GM21723 (cell line): ENCODE measurements at regions not wholly inside any gene's neighbourhood (a gene's known extent, or its start where the extent isn't known, plus 50 kb on each side); places are given as distances from the start of the nearest gene placed in this dataset.

Experiments
- ATAC-seq: cut with Tn5 transposase; IDR thresholded peaks from one replicate; pipeline ENCODE4 v1.9.1; 2021; ENCODE audit warnings: mild to moderate bottlenecking, moderate library complexity; ENCODE audit not compliant: unreplicated experiment

DNA sequence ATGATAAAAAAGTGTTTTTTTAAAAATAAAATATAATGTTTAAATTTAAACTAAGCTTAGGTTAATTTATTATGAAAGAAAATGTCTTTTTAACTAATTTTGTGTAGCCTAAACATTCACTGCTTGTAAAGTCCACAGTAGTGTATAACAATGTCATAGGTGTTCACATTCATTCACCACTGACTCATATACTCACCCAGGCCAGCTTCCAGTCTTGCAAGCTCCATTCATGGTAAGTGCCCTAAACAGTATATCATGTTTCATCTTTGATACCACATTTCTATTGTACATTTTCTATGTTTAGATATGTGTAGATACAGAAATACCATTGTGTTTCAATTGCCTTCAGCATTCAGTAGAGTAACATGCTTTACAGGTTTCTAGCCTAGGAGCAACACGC is 530.3 kb downstream of the EPHA5 start:
- ATAC-seq, result no peak

DNA sequence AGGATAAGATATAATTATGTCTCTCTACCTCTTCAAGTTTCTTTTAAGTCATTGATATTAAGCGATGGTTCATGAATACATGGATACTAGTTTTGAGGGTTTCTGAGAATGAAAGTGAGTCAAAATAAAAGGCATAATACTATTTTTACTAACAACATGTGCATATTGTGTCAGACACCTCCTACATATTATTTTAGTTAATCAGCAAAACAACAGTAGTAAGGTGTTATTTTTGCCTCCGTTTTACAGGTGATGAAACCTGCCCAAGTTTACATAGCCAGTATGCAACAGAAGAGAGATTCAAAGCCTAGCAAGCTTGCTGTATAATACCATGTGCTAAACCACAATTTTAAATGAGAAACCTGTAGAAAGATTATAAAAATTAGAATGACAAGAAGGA is 544.1 kb downstream of the EPHA5 start:
- no peak for ATAC-seq

DNA sequence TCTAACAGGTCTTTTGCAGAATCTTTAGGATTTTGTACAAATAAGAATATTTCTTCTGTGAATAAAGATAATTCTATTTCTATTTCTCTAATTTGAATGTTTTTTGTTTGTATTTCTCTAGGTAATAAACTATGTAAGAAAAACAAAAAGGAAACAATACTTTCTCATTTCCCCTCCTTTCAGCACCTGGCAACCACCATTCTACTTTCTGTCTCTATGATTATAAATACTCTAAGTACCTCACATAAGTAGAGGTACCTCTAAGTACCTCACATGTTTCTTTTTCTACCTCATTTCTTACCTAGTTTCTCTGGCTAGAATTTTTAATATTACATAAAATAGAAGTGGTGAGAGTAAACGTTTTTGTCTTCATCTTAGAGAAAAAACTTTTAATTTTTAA is 550.0 kb downstream of the EPHA5 start:
- ATAC-seq, result no peak

DNA sequence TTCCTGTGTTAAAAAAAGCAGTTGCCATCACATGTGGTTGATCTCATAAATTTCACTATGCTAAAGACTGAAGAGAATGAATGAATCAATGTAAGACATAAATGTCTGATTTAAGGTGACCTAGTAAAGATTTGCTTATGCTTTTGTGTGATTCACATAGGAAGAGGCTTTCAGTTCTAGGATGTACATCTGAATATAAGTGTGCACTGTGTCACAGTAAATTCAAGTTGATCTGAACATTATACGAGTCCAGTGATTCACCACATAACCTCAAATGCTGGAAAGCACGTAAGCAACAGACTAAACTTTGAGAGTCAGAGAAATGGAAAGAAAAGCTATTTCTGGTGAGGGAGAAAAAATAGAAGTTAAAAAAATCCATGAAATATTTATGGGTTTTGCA is 567.9 kb downstream of the EPHA5 start:
- no peak for ATAC-seq

DNA sequence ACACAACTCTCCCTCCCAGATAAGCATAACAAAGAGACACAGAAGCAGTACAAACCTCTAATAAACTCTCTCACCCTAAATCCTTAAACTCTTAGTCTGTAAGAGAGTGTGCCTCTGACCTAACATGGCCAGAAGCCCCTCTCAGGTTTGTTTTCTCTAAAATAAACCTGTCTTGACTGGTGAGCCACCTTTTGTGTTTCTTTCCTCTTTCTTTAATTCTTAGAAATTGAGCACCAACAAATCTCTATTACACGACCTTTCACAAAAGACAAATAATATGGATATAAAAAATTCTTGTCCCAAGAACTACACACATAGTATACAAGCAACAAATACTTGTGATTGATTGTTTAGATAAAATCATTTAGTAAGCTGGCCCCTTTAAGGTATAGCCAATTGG is 573.7 kb downstream of the EPHA5 start:
- ATAC-seq, result no peak

DNA sequence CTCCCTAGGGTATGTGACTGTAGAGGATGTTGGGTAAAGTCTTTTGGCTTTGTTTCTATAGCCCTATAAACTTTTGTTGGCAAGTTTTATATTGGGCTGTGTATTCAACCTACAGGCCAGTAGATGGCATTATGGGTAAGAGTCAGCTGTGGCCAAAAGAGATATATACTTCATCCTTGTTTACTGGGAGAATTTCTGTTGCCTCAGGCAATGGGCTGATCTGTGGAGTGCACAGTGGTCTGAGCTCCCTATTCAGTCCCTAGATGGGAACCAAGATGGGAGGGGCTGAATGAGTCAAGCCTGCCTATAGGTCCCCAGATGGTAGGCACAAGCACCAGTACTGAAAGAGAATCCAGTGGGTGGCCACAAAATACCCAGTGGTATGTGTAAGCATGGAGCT is 580.6 kb downstream of the EPHA5 start:
- ATAC-seq, result no peak

DNA sequence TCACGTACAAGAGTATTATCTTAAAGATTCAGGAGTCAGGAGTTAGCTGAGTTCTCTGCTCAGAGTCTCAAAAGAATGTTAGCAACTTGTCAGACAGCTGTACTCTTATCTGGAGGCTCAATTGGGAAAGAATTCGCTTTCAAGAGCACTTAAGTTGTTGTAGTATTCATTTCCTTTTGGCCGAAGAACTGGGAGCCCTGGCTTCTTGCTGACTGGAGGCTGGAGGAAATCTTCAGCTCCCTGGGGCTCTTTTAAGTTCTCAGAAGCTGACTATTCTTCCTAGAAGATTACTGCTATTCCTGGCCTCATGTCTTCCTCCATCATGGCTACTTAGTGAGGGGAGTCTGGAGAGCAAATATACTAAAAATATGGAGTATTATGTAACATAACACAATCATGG is 587.2 kb downstream of the EPHA5 start:
- no peak for ATAC-seq

DNA sequence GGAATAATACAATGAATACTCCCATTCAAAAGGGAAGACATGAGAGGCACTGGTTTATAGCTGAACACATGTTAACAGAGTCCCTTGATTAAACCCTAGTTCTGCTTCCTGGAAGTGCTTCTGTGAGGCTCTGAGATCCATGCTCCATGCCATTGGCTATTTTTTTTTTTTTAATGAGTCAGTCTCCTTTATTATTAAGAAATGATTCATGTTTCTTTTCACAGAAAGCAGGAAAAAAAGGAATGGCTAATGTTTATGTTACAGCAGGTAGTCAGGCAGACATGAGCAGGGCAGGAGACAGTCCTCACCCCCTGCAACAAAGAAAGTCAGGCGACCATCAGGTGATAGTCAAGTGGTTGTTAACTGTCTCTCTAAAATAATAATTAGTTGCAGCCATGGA is 598.7 kb downstream of the EPHA5 start:
- no peak for ATAC-seq

DNA sequence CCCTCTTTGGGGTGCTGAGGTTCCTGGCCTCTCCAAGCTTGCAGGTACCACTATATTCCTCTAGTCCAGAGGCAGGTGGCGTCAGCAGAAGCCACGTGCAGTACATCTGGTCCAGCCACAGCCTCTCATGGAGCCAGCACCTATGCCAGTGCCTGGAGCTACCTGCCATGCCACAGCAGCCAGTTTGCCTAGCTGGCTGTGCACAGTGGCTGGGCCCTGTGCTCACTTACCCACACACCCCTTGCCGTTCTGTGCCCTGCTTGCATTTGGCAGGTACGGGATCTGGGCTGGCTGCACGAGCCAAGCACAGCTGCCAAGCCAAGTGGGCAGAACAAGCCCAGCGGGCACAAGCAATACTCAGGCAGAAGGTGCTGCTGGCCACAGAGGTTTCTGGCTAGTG is 601.1 kb downstream of the EPHA5 start:
- no peak for ATAC-seq

DNA sequence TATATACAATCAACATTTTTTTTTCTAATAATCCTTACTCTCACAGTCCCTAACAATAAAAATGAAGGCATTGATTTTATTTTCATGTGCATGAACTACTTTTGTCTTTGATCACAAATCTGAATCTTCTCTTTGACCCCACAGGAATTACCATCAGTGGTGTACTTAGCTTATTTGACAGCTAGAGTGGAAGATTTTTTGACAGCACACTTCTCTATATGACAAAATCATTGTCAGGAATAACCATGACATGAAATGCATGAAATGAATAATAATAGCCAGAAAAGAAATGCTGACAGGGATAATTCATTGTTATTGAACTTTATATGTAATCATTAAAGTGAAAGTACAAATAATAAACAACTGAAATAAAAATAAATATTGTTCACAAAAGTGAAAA is 604.2 kb downstream of the EPHA5 start:
- no peak for ATAC-seq

DNA sequence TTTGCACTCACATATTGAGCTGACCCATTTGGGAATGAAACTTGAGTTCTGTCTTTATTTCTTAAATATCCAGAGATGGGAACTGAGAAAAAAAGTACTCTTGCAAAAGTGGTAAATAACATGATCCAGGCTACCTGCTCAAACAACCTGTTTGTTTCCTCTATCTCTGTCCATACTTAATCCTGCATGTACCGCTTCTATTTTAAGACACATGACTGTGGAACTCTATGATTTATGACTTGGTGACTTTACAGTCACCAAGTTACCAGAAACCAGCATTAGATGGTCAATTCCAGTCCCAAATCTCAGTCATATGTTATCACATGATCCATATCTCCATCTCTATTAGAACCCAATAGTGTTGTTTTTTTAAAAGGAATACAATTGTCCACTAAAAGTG is 606.7 kb downstream of the EPHA5 start:
- ATAC-seq, result no peak

DNA sequence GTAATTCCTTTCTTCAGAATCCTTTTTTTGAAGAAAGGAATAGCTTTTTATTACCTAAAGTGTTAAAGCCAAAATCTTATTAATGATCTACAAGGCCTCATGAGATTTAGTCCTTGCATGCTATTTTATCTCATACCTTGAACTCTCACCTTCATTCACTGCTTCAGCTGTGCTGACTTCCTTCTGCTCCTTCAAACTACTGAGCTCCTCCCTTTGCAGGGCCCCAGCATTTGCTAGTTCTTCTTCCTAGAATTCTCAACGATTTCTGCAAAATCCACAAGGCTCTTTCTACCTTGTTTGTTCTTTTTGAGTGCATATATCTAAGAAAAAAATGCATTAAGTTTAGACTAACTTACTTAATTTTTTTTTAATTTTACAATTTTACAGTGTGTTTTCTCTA is 619.5 kb downstream of the EPHA5 start:
- no peak for ATAC-seq

DNA sequence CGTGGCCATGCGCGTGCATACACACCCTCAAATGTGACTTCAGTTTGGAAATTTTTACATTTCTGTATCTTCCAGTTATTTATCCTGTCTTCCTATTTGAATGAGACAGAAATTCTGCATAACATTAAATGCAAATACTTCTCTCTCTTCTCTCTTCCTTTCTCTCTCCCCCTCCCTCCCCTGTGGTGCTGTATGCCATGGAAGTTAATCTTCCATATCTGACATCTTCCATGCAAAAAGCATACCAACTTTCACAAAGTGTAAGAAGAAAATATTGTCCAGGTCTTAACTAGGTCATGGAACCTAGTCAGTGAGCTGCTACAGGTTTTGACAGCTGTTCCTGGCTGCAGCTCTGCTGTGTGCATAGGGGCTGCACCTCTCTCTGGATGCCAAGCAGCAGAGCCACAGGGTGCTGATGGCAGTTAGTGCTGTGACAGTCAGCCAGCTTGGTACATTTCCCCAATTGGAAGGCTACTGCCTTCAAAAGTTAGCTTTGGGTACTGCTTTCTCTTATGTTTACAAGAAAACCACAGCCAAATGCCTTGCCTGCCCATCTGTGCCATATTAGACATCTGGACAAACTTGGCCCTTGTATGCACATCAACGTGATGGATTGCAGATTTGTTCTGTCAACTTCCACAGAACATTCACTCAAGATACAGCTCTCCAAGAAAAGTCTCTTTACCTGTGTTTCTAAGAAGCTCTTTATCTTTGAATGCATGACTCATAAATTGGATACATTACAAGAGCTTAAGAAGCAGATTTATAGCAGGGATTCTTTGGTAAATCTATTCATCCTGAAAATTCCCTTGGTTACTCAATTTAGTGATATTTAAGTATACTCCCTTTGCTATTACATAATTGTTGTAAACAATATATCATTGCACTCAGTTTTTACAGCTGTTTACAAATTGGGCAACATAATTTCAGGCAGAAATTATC is 623.8 kb downstream of the EPHA5 start:
- no peak for ATAC-seq

DNA sequence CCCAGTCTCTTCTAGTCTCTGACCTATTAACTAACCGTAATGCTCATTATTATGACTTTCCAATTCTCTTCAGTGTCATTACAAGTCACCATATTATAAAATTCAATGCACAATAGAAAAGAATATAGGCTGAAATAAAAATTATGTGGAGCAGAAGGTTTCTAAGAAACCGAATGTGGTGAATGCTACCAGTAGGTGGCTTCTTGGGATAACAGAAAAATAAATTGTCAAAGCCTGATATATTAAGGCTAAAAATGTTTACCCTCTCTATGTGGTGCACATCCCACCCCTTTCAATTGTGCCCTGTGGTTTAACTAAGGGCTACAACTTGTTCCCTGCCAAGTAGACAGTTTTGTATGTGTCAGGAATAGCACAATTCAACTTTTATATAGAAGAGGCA is 624.6 kb upstream of the TECRL start:
- no peak for ATAC-seq

DNA sequence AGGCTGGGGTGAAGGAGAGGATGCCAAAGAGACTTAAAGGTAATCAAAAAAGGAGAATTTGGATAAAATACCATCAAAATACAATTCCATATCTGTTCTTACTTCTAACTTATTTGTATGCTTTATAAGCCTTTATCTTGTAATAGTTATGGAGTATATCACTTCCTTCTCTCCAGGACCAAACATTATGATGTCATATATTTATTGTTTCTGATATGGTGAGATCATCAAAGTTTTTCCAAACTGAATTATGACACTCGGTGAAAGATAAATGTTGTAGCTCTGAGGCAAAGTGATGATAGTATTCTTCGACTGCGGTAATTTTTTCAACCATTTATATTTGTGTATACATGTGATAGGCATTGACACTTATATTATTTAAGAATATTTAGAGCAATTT is 619.3 kb upstream of the TECRL start:
- no peak for ATAC-seq

DNA sequence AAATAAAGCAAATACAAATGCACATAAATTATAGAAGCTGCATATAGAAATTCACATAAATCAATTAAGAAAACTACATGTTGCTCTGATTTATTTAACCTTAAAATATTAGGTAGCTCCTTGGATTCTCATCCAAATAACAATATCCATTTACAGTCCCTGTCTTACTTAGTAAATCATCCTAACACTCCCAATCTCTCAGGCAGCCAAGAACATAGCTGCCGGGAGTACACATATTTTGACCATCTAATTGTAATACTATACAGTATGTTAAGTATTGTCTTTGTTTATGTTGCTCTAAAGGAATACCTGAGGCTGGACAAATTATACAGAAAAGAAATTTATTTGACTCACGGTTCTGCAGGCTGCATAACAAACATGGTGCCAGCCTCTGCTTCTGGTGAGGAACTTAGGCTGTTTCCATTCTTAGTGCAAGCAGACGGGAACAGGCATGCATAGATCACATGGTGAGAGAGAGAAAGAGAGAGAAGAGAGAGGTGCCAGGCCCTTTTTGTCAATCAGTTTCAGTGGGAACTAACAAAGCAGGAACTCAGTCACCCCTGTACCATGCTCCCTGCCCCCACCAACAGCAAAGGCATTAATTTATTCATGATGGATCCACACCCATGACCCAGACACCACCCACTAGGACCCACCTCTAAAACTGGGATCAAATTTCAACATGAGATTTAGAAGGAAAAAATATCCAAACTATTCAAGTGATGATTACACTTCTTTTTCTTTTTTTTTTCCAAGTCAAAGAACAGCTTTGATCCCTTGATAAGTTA is 614.8 kb upstream of the TECRL start:
- no peak for ATAC-seq

DNA sequence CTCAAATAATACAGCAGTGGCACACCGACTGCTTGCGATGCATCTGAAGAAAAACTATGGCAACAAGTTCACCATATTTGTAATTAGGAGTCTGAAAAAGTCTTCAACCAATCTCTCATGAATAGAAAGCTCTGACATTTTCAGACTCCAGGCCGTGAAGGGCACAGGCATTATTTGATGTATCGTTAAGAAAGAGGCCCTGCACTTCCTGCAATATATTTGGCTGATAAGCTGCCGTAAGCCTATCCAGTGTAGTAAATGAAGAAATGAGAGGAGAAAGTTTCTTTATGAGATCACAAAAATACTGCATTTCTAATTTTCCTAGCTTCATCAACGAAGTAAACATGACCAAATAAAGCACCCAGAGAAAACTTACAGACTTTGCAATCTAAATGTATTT is 613.8 kb upstream of the TECRL start:
- ATAC-seq, result no peak

DNA sequence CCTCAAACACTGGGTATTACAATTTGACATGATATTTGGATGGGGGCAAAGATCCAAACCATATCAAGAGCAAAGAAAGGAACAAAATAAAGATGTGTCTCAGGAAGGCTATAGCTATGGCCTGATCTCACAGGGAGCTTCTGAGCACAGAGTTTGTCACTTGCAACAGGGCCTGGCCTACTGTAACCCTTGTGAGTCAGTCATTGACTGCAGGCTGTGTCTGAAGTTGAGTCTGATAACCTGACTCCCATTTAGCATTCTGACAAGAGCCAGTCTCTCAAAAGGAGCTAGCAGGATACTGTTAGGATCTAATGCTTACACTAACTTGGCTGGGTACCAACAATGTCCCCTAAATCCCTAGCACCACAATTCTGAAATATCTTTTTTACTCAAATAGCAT is 612.5 kb upstream of the TECRL start:
- ATAC-seq, result no peak

DNA sequence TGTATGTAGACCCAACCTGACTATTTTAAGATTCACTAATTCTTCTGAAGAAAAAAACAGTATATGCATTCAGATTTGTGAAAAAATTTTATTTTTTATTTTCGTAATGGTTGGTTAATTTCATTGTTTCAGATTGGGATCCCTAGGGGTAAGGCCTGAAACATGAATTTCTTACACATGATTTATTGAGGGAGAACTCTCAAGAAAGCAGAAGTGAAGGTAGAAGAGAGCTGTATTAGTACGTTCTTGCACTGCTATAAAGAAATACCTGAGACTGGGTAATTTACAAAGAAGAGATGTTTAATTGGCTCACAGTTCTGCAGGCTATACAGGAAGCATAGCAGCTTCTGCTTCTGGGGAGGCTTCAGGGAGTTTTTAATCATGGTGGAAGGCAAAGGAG is 611.9 kb upstream of the TECRL start:
- ATAC-seq, result no peak

DNA sequence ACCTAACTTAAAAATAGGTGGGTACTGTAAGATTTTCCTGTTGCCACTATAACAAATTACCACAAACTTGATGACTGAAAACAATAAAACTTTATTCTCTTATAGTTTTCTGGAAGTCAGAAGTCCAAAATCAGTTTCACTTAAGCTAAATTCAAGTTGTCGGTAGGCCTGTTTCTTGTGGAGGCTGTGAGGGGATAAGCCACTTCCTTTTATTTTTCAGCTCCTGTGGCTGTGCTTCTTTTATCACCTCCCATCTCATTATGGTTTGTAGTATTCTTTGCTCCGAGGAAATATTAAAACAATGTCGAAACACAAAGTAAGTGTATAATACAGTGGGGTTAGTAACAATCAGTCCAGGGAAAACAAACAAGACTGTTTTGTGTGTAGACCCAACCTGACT is 610.5 kb upstream of the TECRL start:
- ATAC-seq, result no peak

DNA sequence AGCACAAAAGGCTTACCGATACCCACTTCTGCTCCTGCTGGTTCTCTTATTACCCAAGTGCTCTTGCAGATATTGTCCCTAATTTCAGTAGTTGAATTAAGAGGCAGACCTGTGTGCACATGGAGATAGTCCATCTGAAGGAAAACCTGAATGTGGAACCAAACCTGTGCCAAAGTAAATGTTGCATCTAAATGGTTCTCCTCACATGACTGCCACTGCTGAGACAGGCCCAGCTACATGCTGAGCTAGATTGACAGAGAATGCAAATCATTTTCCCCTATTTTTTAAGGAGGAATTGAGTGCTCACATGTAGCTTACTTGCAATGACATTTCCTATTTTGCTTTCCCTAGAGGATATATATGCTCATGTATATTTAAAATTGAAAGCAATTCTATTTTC is 609.1 kb upstream of the TECRL start:
- ATAC-seq, result no peak

DNA sequence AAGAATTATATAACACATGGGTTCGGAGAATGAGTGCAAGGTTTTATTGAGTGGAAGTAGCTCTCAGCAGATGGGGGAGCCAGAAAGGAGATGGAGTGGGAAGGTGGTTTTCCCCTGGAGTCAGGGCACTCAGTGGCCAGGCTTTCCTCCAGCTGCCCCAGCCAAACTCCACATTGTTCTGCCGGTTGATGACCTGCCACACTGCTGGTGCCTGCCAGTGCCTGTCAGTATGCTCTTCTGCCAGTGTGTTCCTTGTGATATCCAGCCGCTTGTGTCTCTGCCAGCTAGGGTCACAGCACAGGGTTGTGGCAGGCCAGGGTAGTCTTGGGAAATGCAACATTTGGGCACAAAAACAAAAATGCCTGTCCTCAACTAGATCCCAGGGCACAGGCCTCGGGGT is 604.8 kb upstream of the TECRL start:
- no peak for ATAC-seq
